ENCODE measurements at regions not wholly inside any gene's neighbourhood (a gene's known extent, or its start where the extent isn't known, plus 50 kb on each side); places are given as distances from the start of the nearest gene placed in this dataset.
A peak's percentile ranks its signal among the peaks of the same experiment; 100 is the strongest.

GRCh38 chr11:35077709-35078469 lies 61.1 kb upstream of the CD44 start:
- DNase-seq (ENCODE audit: low read depth in 1 of 2, low spot score in 1 of 2) = peak in 1 of 2 donors; percentile 22

DNA sequence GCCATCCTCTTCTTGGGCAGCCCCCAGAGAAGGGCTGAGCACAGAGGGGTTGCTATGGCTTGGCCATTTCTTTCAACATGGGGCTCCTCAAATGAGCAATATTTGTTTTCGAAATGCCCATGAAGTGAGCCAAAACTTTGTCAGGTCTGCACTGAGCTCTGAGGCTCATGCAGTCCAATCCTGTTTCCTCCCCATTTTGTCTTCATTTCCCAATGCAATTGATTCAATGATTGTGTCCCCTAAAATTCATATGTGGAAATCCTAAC lies 60.6 kb upstream of the CD44 start:
- no peak for DNase-seq (ENCODE audit: low read depth in 1 of 2, low spot score in 1 of 2)

DNA sequence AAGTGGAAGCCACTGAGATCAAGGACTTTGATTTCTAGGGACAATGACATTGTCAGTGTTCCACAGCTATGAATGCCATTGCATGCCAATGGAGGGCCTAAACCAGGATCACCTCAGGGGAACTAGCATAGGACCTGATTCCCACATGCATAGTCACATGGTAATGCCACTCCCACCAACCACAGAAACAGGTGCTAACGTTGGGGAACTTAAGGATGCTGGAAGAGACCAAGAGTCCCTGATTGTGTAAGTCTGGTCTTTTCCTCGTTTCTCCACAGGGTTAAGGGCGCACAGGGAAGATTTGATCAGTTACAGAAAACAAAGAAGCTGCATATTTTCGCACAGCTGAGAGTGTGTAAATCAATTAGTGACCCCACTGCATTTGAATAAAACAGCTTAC lies 59.4 kb upstream of the CD44 start:
- DNase-seq (ENCODE audit: low read depth in 1 of 2, low spot score in 1 of 2) = no peak

DNA sequence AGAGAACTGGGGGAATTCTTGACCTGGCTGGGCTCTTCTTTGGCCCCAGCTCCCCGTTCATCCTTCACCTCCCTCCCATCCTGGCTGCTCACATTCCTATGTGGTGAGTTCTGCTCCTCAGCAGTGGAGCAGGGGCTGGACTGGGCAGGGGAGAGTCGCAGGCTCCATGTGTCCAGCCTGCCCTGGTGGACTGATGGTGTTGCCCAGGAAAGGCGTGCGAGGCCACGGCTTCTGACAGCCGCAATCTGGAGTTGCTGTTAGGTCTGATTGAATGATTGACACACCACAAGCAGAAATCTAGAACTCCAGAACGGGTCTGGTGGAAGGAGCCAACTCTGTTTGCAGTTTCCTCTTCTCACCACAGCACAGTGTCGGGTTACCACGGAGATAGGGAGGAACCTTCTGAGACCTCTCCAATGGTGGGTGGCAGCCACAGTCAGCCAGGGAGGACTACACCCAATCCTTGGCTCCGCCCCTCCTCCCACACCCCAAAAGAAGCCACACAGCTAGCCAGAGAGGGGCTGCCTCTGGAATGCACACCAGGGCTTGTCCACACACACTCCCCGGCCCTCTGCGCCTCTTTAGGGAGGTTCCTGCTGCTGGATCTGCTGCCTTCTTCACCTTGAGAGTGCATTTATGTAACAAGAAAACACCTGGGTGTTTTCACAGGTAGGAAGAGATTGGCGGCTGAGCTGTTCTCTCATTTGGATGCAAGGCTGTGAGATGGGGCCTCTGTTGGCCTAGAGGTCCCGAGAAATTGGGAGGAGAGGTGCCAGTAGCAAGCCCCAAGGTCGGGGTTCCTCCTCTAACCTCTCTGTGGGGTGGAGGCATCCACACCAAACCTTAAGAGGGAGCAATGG lies 56.4 kb upstream of the CD44 start:
- peak; percentile 54 to 68 for DNase-seq (ENCODE audit: low read depth in 1 of 2, low spot score in 1 of 2)

GRCh38 chr11:35083181-35083430 lies 55.9 kb upstream of the CD44 start:
- DNase-seq (ENCODE audit: low read depth in 1 of 2, low spot score in 1 of 2) = no peak

GRCh38 chr11:35083431-35084238 lies 55.3 kb upstream of the CD44 start:
- DNase-seq (ENCODE audit: low read depth in 1 of 2, low spot score in 1 of 2) = peak; percentile 29 to 42

DNA sequence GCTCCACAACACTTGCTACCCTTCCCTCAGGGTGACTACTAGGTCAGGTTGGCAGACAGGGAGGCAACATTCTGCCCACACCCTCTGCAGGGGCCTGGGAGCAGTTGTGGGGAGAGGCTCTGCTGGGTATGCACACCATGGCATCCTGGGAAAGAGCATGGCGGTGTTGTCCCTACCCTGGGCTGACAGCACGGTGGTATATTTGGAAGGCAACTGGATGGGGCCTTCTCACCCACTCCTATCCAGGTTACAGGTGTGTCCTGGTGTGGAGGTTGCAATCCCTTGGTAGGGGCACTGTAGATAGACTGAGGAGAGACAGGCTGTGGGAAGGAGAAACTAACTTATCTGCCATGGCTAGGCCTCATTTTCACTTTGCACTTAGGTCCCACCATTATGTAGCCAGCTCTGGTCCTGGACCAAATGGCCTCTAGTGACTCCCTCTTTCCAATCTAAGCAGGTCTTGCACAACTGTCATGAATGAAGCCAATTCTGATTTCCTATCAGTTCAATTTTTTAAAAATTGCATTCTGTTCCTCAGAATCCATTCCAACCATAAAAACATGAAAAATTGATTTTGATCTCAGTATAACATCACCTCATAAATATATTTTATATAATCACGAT lies 54.0 kb upstream of the CD44 start:
- no peak for DNase-seq (ENCODE audit: low read depth in 1 of 2, low spot score in 1 of 2)

GRCh38 chr11:35085531-35086165 lies 53.3 kb upstream of the CD44 start:
- no peak for DNase-seq (ENCODE audit: low read depth in 1 of 2, low spot score in 1 of 2)

GRCh38 chr11:35087648-35088047 lies 51.3 kb upstream of the CD44 start:
- DNase-seq (ENCODE audit: low read depth in 1 of 2, low spot score in 1 of 2) = no peak

- DNase-seq (ENCODE audit: low read depth in 1 of 2, low spot score in 1 of 2) = no peak
Measured at GRCh38 chr11:35088226-35088625, 50.7 kb upstream of the CD44 start.

DNA sequence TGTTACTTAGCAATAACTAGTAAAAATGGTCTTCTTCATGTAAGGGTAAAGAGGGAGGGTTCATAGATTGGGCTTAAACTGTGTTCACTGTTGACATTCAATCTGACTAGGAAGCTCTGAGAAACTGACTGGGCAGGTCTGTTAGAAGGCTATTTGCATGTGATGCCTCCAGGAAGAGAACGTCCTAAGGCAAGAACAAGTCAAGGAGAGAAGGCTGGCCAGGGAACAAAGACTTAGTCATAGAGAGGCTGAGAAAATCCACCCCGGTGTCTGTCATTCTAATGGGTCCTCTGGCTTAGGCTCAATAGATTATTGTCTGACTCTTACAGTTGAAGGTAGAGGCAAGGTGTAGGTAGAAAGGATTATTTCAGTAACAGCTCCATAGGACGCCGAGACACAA lies 50.3 kb upstream of the CD44 start:
- DNase-seq (ENCODE audit: low read depth in 1 of 2, low spot score in 1 of 2) = no peak

All from stimulated activated CD4-positive, alpha-beta T cell treated with anti-CD3 and anti-CD28 coated beads, Interleukin-15, amount 100 ng/mL, for 1 hour (primary cell).